Hematopoietic multipotent progenitor cell (in vitro differentiated cells): ENCODE measurements at regions not wholly inside any gene's neighbourhood (a gene's known extent, or its start where the extent isn't known, plus 50 kb on each side); places are given as distances from the start of the nearest gene placed in this dataset.

Experiments used
- DNase-seq, 3 donors: peaks; one replicate each; pipeline ENCODE4 v3.0.0-alpha.2; 2011 to 2015; ENCODE audit warnings: low read depth in 2 of 3, low spot score in 2 of 3

GRCh38 chr18:56383349-56383748 lies 255.0 kb downstream of the TXNL1 start:
- no peak for DNase-seq

- DNase-seq = no peak
Observed at GRCh38 chr18:56382541-56382940, 255.9 kb downstream of the TXNL1 start.

GRCh38 chr18:56381196-56381595 lies 257.2 kb downstream of the TXNL1 start:
- DNase-seq = no peak

- no peak for DNase-seq
Observed at GRCh38 chr18:56380685-56381084, 257.7 kb downstream of the TXNL1 start.

GRCh38 chr18:56379256-56379655 lies 259.1 kb downstream of the TXNL1 start:
- DNase-seq = no peak

GRCh38 chr18:56377231-56377630 lies 261.2 kb downstream of the TXNL1 start:
- DNase-seq = no peak

GRCh38 chr18:56374007-56374655 lies 264.3 kb downstream of the TXNL1 start:
- peak in 1 of 3 donors; percentile 45 for DNase-seq

GRCh38 chr18:56373601-56374000 lies 264.8 kb downstream of the TXNL1 start:
- DNase-seq = no peak

GRCh38 chr18:56368066-56368465 lies 270.3 kb downstream of the TXNL1 start:
- no peak for DNase-seq

GRCh38 chr18:56358608-56359280 lies 279.6 kb downstream of the TXNL1 start:
- DNase-seq = no peak

GRCh38 chr18:56353663-56354260 lies 284.6 kb downstream of the TXNL1 start:
- no peak for DNase-seq

GRCh38 chr18:56351911-56352500 lies 286.4 kb downstream of the TXNL1 start:
- DNase-seq = no peak

- no peak for DNase-seq
Observed at GRCh38 chr18:56337507-56337906, 300.9 kb downstream of the TXNL1 start.

- DNase-seq = no peak
Observed at GRCh38 chr18:56333839-56334238, 304.6 kb downstream of the TXNL1 start.

GRCh38 chr18:56333146-56333545 lies 305.2 kb downstream of the TXNL1 start:
- DNase-seq = no peak

- DNase-seq = no peak
Observed at GRCh38 chr18:56332371-56332770, 306.0 kb downstream of the TXNL1 start.

GRCh38 chr18:56330366-56331110 lies 307.9 kb downstream of the TXNL1 start:
- DNase-seq = peak in 2 of 3 donors; percentile 61 to 93

- DNase-seq = no peak
Observed at GRCh38 chr18:56329536-56329935, 308.9 kb downstream of the TXNL1 start.

- DNase-seq = no peak
Observed at GRCh38 chr18:56327191-56327885, 311.1 kb downstream of the TXNL1 start.

GRCh38 chr18:56326336-56327072 lies 311.9 kb downstream of the TXNL1 start:
- no peak for DNase-seq
